CD4-positive, alpha-beta memory T cell (primary cell): ENCODE measurements at regions not wholly inside any gene's neighbourhood (a gene's known extent, or its start where the extent isn't known, plus 50 kb on each side); places are given as distances from the start of the nearest gene placed in this dataset.

Source experiments
- CTCF ChIA-PET: fragments of 350-600 bp; sonication (Branson Sonifier 250); formaldehyde crosslinking; loops from one replicate; lab custom pipeline; 2021; ENCODE audit warnings: inconsistent platforms; ENCODE audit not compliant: partially characterized antibody; lab: Charles Lee
- POLR2A ChIA-PET: fragments of 350-600 bp; sonication (Branson Sonifier 250); formaldehyde crosslinking; loops from one replicate; lab custom pipeline; 2021; ENCODE audit not compliant: partially characterized antibody; lab: Charles Lee
- DNase-seq, 5 donors: peaks; one replicate each; pipeline versions ENCODE4 v3.0.0 to v3.0.0-alpha.2; 2020 to 2022; ENCODE audit warnings: mixed read lengths in 1 of 5
- H3K27ac ChIP-seq: one replicate; pipeline ENCODE4 v1.7.0; 2013; ENCODE audit warnings: low read depth, low read length
- H3K27me3 ChIP-seq: 2 replicates; pipeline ENCODE4 v1.7.0; 2013; ENCODE audit warnings: mild to moderate bottlenecking, low read length, moderate library complexity; ENCODE audit not compliant: insufficient read depth
- H3K36me3 ChIP-seq: 2 replicates; pipeline ENCODE4 v1.7.0; 2013; ENCODE audit warnings: mild to moderate bottlenecking, low read length, moderate library complexity; ENCODE audit not compliant: insufficient read depth
- H3K4me1 ChIP-seq: 2 replicates; pipeline ENCODE4 v1.7.0; 2013; ENCODE audit warnings: mild to moderate bottlenecking, low read length, moderate library complexity; ENCODE audit not compliant: insufficient read depth
- H3K4me3 ChIP-seq, 2 donors: one replicate each; pipeline ENCODE4 v1.7.0; 2013; ENCODE audit warnings: low read length in 2 of 2, mild to moderate bottlenecking in 1 of 2
- H3K9me3 ChIP-seq, 2 donors: one replicate each; pipeline ENCODE4 v1.7.0; 2013; ENCODE audit warnings: low read length in 2 of 2, control low read depth in 1 of 2; ENCODE audit not compliant: control insufficient read depth in 1 of 2
- H3K27ac Mint-ChIP-seq, 7 donors: one replicate each; pipeline ENCODE4 v1.8.0; 2020 to 2021; ENCODE audit warnings: mixed read lengths in 7 of 7, mild to moderate bottlenecking in 6 of 7, inconsistent platforms in 3 of 7, moderate library complexity in 3 of 7
- H3K27me3 Mint-ChIP-seq, 2 donors: one replicate each; pipeline ENCODE4 v1.8.0; 2020 to 2021; ENCODE audit warnings: mixed read lengths in 2 of 2
- H3K36me3 Mint-ChIP-seq, 2 donors: one replicate each; pipeline ENCODE4 v1.8.0; 2020 to 2021; ENCODE audit warnings: mixed read lengths in 2 of 2, inconsistent platforms in 1 of 2, mild to moderate bottlenecking in 1 of 2
- H3K4me1 Mint-ChIP-seq, 4 donors: one replicate each; pipeline ENCODE4 v1.8.0; 2020 to 2021; ENCODE audit warnings: mixed read lengths in 4 of 4, mild to moderate bottlenecking in 1 of 4
- H3K4me3 Mint-ChIP-seq, 8 donors: one replicate each; pipeline ENCODE4 v1.8.0; 2020 to 2021; ENCODE audit warnings: mixed read lengths in 8 of 8, mild to moderate bottlenecking in 7 of 8, moderate library complexity in 6 of 8, inconsistent platforms in 3 of 8
- H3K9me3 Mint-ChIP-seq, 8 donors: one replicate each; pipeline ENCODE4 v1.8.0; 2020 to 2021; ENCODE audit warnings: mixed read lengths in 8 of 8, mild to moderate bottlenecking in 5 of 8, inconsistent platforms in 3 of 8, moderate library complexity in 1 of 8
- intact Hi-C: fragments of 100-400 bp; cut with micrococcal nuclease; formaldehyde crosslinking; loops from one replicate; pipeline ENCODE4 v1.15.1; 2023

- no peaks in the 10 kb centered on the region for H3K4me1 Mint-ChIP-seq
- H3K27me3 Mint-ChIP-seq: no peaks in the 10 kb centered on the region
- no peaks in the 10 kb centered on the region for H3K4me1 ChIP-seq
- H3K36me3 ChIP-seq: no peaks in the 10 kb centered on the region
- ChIA-PET CTCF (no interaction called here), POLR2A (no interaction called here)
- no peaks in the 10 kb centered on the region for H3K36me3 Mint-ChIP-seq
- DNase-seq: no peak
- no peaks in the 10 kb centered on the region for H3K9me3 ChIP-seq
- H3K27ac ChIP-seq: no peak overlapping the region
- H3K4me3 Mint-ChIP-seq: no peak overlapping the region
- no peak overlapping the region for H3K4me3 ChIP-seq
- intact Hi-C loops: no loop called here
- no peak overlapping the region for H3K27ac Mint-ChIP-seq
- H3K9me3 Mint-ChIP-seq: peaks cover 0 to 9% (median under 1%) of the 10 kb centered on the region in 8 donors
- no peaks in the 10 kb centered on the region for H3K27me3 ChIP-seq
Measured at GRCh38 chr6:51502996-51503395, 584.4 kb downstream of the PKHD1 start.

GRCh38 chr6:51505434-51505833, 582.0 kb downstream of the PKHD1 start:
- intact Hi-C loops: no loop called here
- Histone ChIP-seq H3K27me3 (no peaks in the 10 kb centered on the region), H3K4me3 (no peak overlapping the region), H3K9me3 (no peaks in the 10 kb centered on the region), H3K27ac (no peak overlapping the region), H3K36me3 (no peaks in the 10 kb centered on the region), H3K4me1 (no peaks in the 10 kb centered on the region)
- Mint-ChIP-seq H3K27me3 (no peaks in the 10 kb centered on the region), H3K4me1 (no peaks in the 10 kb centered on the region), H3K4me3 (no peak overlapping the region), H3K9me3 (peaks cover 0 to 6% (median 2%) of the 10 kb centered on the region in 8 donors), H3K27ac (no peak overlapping the region), H3K36me3 (no peaks in the 10 kb centered on the region)
- CTCF ChIA-PET: no interaction called here
- POLR2A ChIA-PET: no interaction called here
- DNase-seq: no peak

GRCh38 chr6:51509597-51509996, 577.8 kb downstream of the PKHD1 start:
- DNase-seq: no peak
- H3K9me3 Mint-ChIP-seq: peaks cover 0 to 6% (median 4%) of the 10 kb centered on the region in 8 donors
- no peaks in the 10 kb centered on the region for H3K36me3 ChIP-seq
- H3K27ac ChIP-seq: no peak overlapping the region
- H3K27me3 ChIP-seq: no peaks in the 10 kb centered on the region
- CTCF ChIA-PET: no interaction called here
- POLR2A ChIA-PET: no interaction called here
- no peaks in the 10 kb centered on the region for H3K4me1 ChIP-seq
- H3K4me3 ChIP-seq: no peak overlapping the region
- H3K9me3 ChIP-seq: no peaks in the 10 kb centered on the region
- H3K36me3 Mint-ChIP-seq: no peaks in the 10 kb centered on the region
- H3K4me3 Mint-ChIP-seq: no peak overlapping the region
- no peaks in the 10 kb centered on the region for H3K4me1 Mint-ChIP-seq
- no peaks in the 10 kb centered on the region for H3K27me3 Mint-ChIP-seq
- H3K27ac Mint-ChIP-seq: no peak overlapping the region
- intact Hi-C loops: no loop called here

GRCh38 chr6:51511081-51511480, 576.3 kb downstream of the PKHD1 start:
- Histone ChIP-seq H3K27ac (no peak overlapping the region), H3K4me1 (no peaks in the 10 kb centered on the region), H3K9me3 (no peaks in the 10 kb centered on the region), H3K4me3 (no peak overlapping the region), H3K36me3 (no peaks in the 10 kb centered on the region), H3K27me3 (no peaks in the 10 kb centered on the region)
- intact Hi-C loops: no loop called here
- Mint-ChIP-seq H3K9me3 (peaks cover 0 to 6% (median under 1%) of the 10 kb centered on the region in 8 donors), H3K4me1 (no peaks in the 10 kb centered on the region), H3K4me3 (no peak overlapping the region), H3K27ac (no peak overlapping the region), H3K27me3 (no peaks in the 10 kb centered on the region), H3K36me3 (no peaks in the 10 kb centered on the region)
- DNase-seq: no peak
- CTCF ChIA-PET: no interaction called here
- POLR2A ChIA-PET: no interaction called here

GRCh38 chr6:51513891-51514747, 573.3 kb downstream of the PKHD1 start:
- no peaks in the 10 kb centered on the region for H3K36me3 ChIP-seq
- H3K27ac Mint-ChIP-seq: no peak overlapping the region
- no peak for DNase-seq
- CTCF ChIA-PET: no interaction called here
- POLR2A ChIA-PET: no interaction called here
- no peak overlapping the region for H3K4me3 ChIP-seq
- no peaks in the 10 kb centered on the region for H3K36me3 Mint-ChIP-seq
- H3K27ac ChIP-seq: no peak overlapping the region
- H3K27me3 Mint-ChIP-seq: no peaks in the 10 kb centered on the region
- H3K27me3 ChIP-seq: no peaks in the 10 kb centered on the region
- H3K9me3 Mint-ChIP-seq: peaks cover 6 to 15% (median 9%) of the 10 kb centered on the region in 8 donors
- H3K9me3 ChIP-seq: no peaks in the 10 kb centered on the region
- intact Hi-C loops: no loop called here
- H3K4me1 ChIP-seq: no peaks in the 10 kb centered on the region
- H3K4me1 Mint-ChIP-seq: no peaks in the 10 kb centered on the region
- H3K4me3 Mint-ChIP-seq: no peak overlapping the region

- Mint-ChIP-seq H3K4me3 (no peak overlapping the region), H3K27ac (no peak overlapping the region), H3K9me3 (peaks cover 6 to 15% (median 9%) of the 10 kb centered on the region in 8 donors), H3K4me1 (no peaks in the 10 kb centered on the region), H3K27me3 (no peaks in the 10 kb centered on the region), H3K36me3 (no peaks in the 10 kb centered on the region)
- DNase-seq: no peak
- no peaks in the 10 kb centered on the region for H3K36me3 ChIP-seq
- POLR2A ChIA-PET: no interaction called here
- no peaks in the 10 kb centered on the region for H3K9me3 ChIP-seq
- H3K27me3 ChIP-seq: no peaks in the 10 kb centered on the region
- no peak overlapping the region for H3K4me3 ChIP-seq
- no peaks in the 10 kb centered on the region for H3K4me1 ChIP-seq
- intact Hi-C loops: no loop called here
- CTCF ChIA-PET: no interaction called here
- no peak overlapping the region for H3K27ac ChIP-seq
Measured at GRCh38 chr6:51514748-51515402, 572.5 kb downstream of the PKHD1 start.

- Histone ChIP-seq H3K4me1 (no peaks in the 10 kb centered on the region), H3K4me3 (no peak overlapping the region), H3K27ac (no peak overlapping the region), H3K9me3 (no peaks in the 10 kb centered on the region), H3K27me3 (no peaks in the 10 kb centered on the region), H3K36me3 (no peaks in the 10 kb centered on the region)
- H3K9me3 Mint-ChIP-seq: peaks cover 0 to 16% (median 6%) of the 10 kb centered on the region in 8 donors
- ChIA-PET POLR2A (no interaction called here), CTCF (no interaction called here)
- H3K27me3 Mint-ChIP-seq: no peaks in the 10 kb centered on the region
- no peaks in the 10 kb centered on the region for H3K36me3 Mint-ChIP-seq
- H3K4me3 Mint-ChIP-seq: no peak overlapping the region
- intact Hi-C loops: no loop called here
- no peak overlapping the region for H3K27ac Mint-ChIP-seq
- H3K4me1 Mint-ChIP-seq: no peaks in the 10 kb centered on the region
- DNase-seq: no peak
Measured at GRCh38 chr6:51526049-51526448, 561.4 kb downstream of the PKHD1 start.
